ENCODE measurements at regions not wholly inside any gene's neighbourhood (a gene's known extent, or its start where the extent isn't known, plus 50 kb on each side); places are given as distances from the start of the nearest gene placed in this dataset.

- TF ChIP-seq CTCF (IDR thresholded peaks at IDR 0.05): no peak
- no peak for TF ChIP-seq POLR2AphosphoS5 (IDR thresholded peaks at IDR 0.05)
- TF ChIP-seq POLR2A (IDR thresholded peaks at IDR 0.05): no peak
These were observed 421.5 kb upstream of the EPHA5 start for GRCh38 chr4:66091786-66092185.
